ENCODE measurements at regions not wholly inside any gene's neighbourhood (a gene's known extent, or its start where the extent isn't known, plus 50 kb on each side); places are given as distances from the start of the nearest gene placed in this dataset.
A peak's percentile ranks its signal among the peaks of the same experiment; 100 is the strongest.
"Not testable (repeated sequence)": the region's sequence is repeated elsewhere in the genome, so short reads cannot be mapped to it uniquely, and the experiment has no call there.

DNA sequence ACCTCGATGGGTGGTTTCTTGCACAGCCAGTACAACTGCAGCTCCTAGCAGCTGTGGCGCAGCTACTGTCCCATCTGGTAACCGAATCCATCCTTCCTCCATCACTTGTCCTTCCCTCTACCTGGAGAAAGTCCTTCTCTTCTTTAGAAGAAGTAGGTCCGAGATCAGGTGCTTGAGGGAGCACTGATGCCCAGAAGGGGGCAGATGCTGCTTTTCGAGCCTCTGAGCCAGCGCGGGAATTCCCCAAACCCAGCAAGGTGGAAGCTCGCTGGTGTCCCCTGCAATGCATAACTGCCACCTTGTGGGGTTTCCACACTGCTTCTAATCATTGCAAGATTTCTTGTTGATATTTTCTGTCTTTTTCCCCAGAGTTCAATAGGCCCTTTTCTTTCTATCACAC is 127.4 kb downstream of the ADRA2C start:
- H3K27me3 ChIP-seq: peaks cover 0 to 48% (median 1%) of the 10 kb centered on the region in 4 donors
- H3K36me3 ChIP-seq; H3K4me1 ChIP-seq; H3K4me3 ChIP-seq; intact Hi-C loops (cut with DNase I); H3K27ac ChIP-seq; H3K9me3 ChIP-seq; DNase-seq: not testable (repeated sequence)
- 38 to 40% methylated on average over 1 to 2 of the region's 8 CpGs for WGBS, 2 donors

DNA sequence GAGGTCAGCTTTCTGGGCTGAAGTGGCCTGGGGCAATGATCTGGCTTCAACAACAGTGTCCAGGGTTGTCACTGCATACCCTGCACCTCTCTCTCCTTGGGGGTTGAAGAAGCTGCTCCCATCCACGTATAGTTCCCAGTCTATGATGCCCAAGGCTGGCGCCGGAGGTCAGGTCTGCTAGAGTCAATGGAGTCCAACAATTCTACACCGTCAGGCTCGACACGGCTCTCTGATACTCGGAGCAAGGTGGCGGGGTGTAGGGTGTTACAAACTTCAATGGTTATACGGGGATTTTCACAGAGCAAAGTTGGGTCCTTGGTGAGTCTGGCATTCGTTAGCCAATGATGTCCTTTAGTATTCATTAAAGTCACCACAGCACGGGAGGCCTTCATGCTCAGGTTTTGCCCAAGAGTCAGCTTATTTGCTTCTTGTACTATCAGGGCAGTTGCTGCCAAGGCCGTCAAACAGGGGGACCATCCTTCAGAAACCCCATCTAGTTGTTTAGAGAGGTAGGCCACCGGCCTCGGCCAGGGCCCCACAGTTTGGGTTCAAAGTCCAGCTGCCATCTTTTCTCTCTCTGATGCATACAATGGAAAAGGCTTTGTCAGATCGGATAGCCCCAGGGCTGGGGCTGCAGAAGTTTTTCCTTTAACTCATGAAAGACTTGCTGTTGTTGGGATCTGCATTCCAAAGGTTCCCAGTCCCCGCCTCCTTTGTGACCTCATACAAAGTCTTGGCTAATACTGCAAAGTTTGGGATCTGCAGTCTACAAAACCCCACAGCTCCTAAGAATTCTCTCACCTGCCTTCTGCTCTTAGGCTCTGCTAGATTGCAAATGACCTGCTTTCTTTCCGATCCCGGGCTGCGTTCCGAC is 128.1 kb downstream of the ADRA2C start:
- H3K9me3 ChIP-seq; intact Hi-C loops (cut with DNase I); H3K4me1 ChIP-seq; DNase-seq; H3K27ac ChIP-seq; H3K36me3 ChIP-seq; H3K4me3 ChIP-seq: not testable (repeated sequence)
- peaks cover 0 to 53% (median 1%) of the 10 kb centered on the region in 4 donors for H3K27me3 ChIP-seq
- WGBS, 2 donors: 76 to 81% methylated on average over 15 to 17 of the region's 20 CpGs

DNA sequence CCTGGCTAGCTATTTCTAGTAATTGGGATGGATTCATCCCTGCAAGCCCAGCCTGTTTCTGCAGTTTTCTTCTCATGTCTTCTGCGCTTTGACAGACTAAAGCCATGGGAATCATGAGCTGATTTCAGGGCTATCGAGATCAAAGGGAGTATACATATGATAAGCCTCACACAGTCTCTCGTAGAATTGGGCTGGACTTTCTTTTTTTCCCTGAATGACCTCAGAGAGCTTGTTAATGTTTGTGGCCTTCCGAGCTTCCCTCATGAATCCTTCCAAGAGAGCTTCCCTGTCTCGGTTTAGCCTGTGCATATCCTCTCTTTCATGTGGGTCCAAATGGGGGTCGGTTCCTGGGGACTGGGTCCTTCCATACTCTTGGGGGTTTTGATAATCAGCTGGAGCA is 130.3 kb downstream of the ADRA2C start:
- no peaks in the 10 kb centered on the region for H3K36me3 ChIP-seq
- no peak for DNase-seq
- H3K9me3 ChIP-seq: no peaks in the 10 kb centered on the region
- 56 to 59% methylated on average over 6 of the region's 6 CpGs for WGBS, 2 donors
- intact Hi-C loops (cut with DNase I): no loop called here
- H3K27me3 ChIP-seq: peaks cover 0 to 49% (median 1%) of the 10 kb centered on the region in 4 donors
- no peak for TF ChIP-seq POLR2A (IDR thresholded peaks at IDR 0.05)
- TF ChIP-seq, protein P1, sequence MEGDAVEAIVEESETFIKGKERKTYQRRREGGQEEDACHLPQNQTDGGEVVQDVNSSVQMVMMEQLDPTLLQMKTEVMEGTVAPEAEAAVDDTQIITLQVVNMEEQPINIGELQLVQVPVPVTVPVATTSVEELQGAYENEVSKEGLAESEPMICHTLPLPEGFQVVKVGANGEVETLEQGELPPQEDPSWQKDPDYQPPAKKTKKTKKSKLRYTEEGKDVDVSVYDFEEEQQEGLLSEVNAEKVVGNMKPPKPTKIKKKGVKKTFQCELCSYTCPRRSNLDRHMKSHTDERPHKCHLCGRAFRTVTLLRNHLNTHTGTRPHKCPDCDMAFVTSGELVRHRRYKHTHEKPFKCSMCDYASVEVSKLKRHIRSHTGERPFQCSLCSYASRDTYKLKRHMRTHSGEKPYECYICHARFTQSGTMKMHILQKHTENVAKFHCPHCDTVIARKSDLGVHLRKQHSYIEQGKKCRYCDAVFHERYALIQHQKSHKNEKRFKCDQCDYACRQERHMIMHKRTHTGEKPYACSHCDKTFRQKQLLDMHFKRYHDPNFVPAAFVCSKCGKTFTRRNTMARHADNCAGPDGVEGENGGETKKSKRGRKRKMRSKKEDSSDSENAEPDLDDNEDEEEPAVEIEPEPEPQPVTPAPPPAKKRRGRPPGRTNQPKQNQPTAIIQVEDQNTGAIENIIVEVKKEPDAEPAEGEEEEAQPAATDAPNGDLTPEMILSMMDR (IDR thresholded peaks at IDR 0.05): no peak
- no peaks in the 10 kb centered on the region for H3K4me1 ChIP-seq
- no peak overlapping the region for H3K4me3 ChIP-seq
- H3K27ac ChIP-seq: no peak overlapping the region

DNA sequence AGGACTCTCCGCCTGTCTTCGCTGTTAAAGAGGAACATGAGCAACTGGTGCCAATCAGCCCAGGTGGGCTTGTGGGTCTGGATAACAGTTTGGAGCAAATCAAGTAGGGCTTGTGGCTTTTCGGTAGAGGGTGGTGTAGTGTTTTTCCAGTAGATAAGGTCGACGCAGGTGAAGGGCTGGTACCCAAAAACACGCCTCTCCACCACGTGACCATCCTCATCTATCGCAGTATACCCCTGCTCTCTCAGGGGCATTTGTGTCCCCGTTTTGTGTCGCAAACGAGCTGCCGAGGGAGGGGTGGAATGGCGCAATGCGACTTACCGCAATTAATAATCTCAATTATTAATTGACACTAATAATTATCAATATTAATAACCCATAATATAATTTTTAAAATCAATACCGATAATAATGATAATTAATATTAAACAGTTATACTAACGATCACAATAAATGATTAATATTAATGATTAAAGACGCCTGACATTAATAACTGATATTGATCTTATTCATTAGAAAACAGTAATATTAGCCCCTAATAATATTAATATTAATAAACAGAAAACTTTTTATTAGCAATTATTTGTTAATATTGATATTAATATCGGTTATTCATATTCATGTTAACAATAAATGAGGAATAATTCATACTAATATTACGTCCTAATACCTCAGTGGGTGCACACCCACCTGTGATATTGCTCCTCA is 130.8 kb downstream of the ADRA2C start:
- H3K27ac ChIP-seq; intact Hi-C loops (cut with DNase I); DNase-seq; H3K36me3 ChIP-seq; H3K4me1 ChIP-seq; H3K4me3 ChIP-seq; H3K9me3 ChIP-seq: not testable (repeated sequence)
- peaks cover 0 to 47% (median 1%) of the 10 kb centered on the region in 4 donors for H3K27me3 ChIP-seq
- 89 to 90% methylated on average over 20 of the region's 20 CpGs for WGBS, 2 donors

DNA sequence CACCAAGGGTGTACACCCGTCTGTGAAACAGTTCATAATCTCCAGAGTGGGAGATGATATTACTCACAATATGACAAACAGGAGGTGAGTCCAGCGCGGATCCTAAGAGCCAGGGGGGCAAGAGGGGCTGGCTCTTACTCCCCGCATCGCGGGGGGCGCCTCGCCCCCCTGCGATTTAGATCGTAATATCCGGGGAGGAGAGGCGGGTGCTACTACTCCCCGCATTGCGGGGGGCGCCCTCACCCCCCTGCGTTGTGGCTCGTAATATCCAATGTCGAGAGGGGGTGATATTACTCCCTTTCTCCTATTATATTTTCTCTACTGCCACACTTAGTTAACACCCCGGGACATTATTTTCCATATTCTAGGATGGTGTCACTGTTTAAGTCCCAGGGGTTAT is 131.9 kb downstream of the ADRA2C start:
- TF ChIP-seq POLR2A (IDR thresholded peaks at IDR 0.05): no peak
- TF ChIP-seq, protein P1 (IDR thresholded peaks at IDR 0.05): no peak
- WGBS, 2 donors: 75 to 80% methylated on average over 18 to 19 of the region's 19 CpGs
- Histone ChIP-seq H3K36me3 (no peaks in the 10 kb centered on the region), H3K4me3 (no peak overlapping the region), H3K27me3 (peaks cover 0 to 40% (median under 1%) of the 10 kb centered on the region in 4 donors), H3K27ac (no peak overlapping the region), H3K9me3 (no peaks in the 10 kb centered on the region), H3K4me1 (no peaks in the 10 kb centered on the region)
- intact Hi-C loops (cut with DNase I): no loop called here
- DNase-seq: no peak

DNA sequence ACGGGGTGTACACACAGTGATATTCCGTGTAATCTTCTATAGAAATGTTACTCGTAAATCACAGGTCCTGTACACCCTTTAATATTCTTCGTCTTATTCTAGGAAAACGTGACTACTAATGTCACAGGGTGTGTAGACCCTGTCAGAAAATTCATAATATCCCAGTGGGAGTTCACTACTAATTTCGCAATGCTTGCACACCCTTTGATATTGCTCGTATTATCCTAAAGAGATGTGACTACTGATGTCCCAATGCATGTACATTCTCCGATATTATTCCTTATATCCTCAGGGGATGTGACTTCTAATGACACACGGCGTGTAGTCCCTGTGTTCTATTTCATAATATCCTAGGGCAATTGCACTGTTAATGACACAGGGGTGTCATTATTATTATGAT is 132.7 kb downstream of the ADRA2C start:
- H3K36me3 ChIP-seq; H3K4me3 ChIP-seq; intact Hi-C loops (cut with DNase I); H3K27ac ChIP-seq; H3K4me1 ChIP-seq; H3K9me3 ChIP-seq; DNase-seq: not testable (repeated sequence)
- WGBS, 2 donors: 75 to 78% methylated on average over 10 of the region's 10 CpGs
- H3K27me3 ChIP-seq: peaks cover 0 to 44% (median 0%) of the 10 kb centered on the region in 4 donors

DNA sequence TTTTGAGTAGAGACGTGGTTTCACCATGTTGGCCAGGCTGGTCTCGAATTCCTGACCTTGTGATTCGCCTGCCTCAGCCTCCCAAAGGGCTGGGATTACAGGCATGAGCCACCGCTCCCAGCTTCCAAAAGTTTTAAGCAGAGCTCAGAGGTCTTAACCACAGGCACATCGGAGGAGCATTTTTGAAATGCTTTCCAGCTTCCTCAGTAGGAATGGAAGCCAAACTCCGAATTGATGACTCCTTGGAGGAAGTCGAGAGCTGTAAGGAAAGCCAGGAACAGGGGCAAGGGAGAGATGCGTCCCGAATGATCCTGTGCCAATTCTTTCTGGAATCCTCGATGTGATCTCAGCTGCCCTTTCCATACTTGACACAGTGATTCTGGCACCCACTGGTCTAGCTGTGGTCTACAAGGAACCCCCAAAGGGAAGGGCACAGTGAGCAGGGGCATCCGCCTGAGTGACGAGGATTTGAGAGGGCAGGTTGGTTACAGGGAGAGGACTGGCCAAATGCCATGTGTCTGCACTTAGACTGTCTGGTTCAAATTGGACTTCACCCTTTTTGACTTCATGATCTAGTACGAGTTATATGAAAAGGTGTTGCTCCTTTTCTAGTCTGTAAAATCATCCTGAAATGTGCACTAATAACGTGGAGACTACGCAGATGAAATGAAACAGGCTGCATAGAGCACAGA is 138.2 kb downstream of the ADRA2C start:
- Histone ChIP-seq H3K27me3 (peaks cover 0 to 27% (median 0%) of the 10 kb centered on the region in 4 donors), H3K27ac (peak overlapping the region in 2 of 4 donors; percentile 14 to 21)
- DNase-seq; H3K4me1 ChIP-seq; H3K36me3 ChIP-seq; H3K9me3 ChIP-seq; intact Hi-C loops (cut with DNase I); H3K4me3 ChIP-seq: not testable (repeated sequence)
- 49 to 60% methylated on average over 9 to 10 of the region's 15 CpGs for WGBS, 2 donors

DNA sequence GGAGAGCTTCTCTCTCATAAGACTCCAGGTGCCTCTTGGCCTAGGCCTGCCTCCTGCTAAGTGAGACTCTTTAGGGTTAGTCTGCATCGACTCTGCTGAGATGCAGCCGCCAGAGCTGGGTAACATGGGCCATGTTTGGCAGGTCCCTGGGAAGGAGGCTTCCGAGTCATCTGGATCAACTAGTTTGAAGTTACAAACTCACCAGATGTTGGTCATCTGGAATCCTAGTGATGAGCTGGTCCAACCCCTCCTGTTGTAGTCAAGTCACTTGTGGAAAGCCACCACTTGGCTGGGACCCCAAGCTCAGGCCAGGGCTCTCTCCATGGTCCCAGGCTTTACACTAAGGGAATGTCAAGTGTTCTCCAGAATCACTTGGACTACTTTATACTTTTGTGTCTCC is 143.4 kb downstream of the ADRA2C start:
- H3K27ac ChIP-seq; intact Hi-C loops (cut with DNase I): not testable (repeated sequence)

DNA sequence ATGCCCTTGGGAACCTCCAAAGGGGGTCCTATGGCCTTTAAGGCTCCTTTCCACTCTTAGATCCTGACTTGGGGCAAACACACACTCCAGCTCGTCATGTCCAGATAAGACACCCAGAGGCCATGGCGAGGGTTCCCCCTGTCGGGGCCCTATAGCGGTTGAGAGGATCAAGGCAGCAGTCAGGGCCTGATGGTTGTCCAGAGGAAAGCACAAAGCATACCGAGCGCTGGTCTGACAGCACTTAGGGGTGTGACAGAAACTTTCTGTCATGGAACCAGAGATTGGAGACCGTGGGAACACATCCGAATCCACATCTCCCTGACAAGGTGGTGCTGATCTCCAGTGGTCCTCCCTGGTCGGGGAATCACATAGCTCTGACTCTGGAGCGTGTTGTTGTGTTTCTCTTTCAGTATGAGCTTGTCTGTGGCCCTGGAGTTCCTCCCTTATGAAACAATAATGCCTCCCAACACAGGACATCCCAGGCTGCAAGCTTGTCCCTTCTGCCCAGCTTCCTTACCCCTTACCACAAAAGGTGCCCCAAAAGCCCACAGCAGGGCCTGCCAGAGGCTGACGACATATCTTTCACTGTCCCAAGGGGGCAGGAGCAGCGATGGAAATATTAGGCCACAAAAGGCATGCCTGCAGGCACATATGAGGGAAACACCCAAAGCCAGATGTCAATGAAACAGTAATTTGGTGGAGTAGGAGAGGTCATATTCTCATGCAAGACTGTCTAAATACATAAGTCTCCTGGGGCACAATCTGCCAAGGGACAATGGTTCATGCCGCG is 144.2 kb downstream of the ADRA2C start:
- DNase-seq; H3K9me3 ChIP-seq; H3K36me3 ChIP-seq; intact Hi-C loops (cut with DNase I); H3K4me3 ChIP-seq; H3K4me1 ChIP-seq; H3K27ac ChIP-seq: not testable (repeated sequence)
- WGBS, 2 donors: 71 to 87% methylated on average over 5 to 7 of the region's 14 CpGs
- H3K27me3 ChIP-seq: peaks cover 0 to 15% (median 0%) of the 10 kb centered on the region in 4 donors

More for the DNA sequence above, 143.4 kb downstream of the ADRA2C start:
- H3K36me3 ChIP-seq, H3K4me3 ChIP-seq, H3K4me1 ChIP-seq, H3K9me3 ChIP-seq, DNase-seq: not testable (repeated sequence)
- whole genome bisulfite sequencing, 2 donors: 67% methylated on average over 1 to 3 of the region's 3 CpGs
- peaks cover 0 to 15% (median 0%) of the 10 kb centered on the region in 4 donors for H3K27me3 ChIP-seq
